KBM-7 (cell line): ENCODE measurements at regions not wholly inside any gene's neighbourhood (a gene's known extent, or its start where the extent isn't known, plus 50 kb on each side); places are given as distances from the start of the nearest gene placed in this dataset.

Source experiments
- DNase-seq: peaks from one replicate; pipeline ENCODE4 v3.0.0-alpha.2; 2015
- in situ Hi-C: fragments of 300-500 bp; cut with MboI; formaldehyde crosslinking; loops from 2 replicates; pipeline ENCODE4 v1.14.3; 2020; ENCODE audit warnings: low sequenced_read_pairs, low pct_unique_long_range_greater_than_20kb, mixed read lengths

DNA sequence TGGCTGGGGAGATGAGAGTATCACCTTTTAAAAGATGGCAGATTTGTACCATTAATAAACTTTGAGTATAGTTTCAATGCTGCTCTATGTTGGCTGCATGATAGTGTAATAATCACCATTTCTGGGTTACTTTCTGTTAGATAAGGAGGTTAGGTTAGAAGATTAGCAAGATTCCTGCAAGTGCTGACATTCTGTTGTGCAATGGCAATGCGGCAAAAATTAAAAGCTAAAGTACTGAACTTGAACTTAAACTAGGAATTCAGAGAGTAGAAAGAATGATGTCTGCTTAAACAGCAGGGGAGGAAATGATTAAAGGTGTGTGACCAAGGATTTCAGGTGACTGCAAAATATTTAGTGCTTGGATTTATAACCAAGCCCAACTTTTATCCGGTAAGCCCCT is 399.8 kb upstream of the MON1B start:
- in situ Hi-C loops, result no loop called here
- DNase-seq, result no peak

DNA sequence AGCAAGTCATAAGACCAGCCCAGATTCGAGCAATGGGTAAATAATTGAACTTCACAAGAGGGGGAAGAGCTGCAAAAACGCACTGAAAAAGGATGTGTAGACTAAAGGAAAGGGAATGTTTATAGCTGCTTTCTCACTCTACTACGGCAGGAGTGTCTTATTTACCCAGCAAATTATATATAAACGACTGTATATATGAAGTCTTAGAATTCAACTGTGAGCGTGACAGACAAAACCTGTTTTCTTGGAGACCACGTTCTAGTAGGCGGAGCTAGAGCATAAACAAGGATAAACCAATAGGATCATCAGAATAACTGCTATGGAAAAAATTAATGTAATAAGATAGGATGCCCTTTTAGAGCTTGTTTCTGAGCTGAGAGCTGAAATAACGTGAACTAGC is 394.6 kb upstream of the MON1B start:
- no peak for DNase-seq
- in situ Hi-C loops, result no loop called here

DNA sequence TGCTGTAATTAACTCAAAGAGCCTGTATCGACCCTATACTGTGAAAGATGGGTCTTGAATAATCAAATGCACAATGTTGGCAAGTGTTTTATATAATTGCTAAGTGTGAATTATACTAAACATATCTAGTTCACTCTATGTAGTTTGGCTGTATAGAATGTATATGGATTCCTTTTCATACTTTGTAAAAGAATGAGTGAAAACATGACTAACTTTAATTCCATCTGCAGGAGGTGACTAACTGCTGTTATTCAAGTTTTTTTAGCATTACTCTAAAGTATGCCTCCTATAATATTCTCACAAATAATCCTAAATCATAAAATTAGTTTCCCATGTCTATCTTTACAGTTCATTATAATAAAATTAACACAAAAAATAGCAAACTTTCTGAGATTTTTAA is 394.0 kb upstream of the MON1B start:
- in situ Hi-C loops, result no loop called here
- DNase-seq, result no peak

DNA sequence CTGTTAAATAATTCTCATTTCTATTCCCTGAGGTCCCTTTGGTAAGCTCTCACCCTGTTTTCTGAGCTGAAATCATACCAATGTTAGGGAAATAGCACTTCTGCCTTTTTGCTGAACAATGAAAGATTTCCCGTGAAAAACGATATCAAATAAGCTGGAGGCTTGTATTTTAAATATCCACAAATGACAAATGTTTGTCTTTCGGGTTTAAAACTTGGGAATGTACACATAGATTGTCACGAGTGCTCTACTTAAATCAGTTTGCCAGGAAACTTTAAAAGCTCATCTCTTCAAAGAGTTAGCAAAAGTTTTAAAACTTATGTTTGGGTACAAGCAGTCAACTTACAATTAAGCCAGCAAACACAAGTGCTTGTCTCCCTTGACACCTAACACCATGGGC is 393.5 kb upstream of the MON1B start:
- DNase-seq, result no peak
- in situ Hi-C loops, result no loop called here

DNA sequence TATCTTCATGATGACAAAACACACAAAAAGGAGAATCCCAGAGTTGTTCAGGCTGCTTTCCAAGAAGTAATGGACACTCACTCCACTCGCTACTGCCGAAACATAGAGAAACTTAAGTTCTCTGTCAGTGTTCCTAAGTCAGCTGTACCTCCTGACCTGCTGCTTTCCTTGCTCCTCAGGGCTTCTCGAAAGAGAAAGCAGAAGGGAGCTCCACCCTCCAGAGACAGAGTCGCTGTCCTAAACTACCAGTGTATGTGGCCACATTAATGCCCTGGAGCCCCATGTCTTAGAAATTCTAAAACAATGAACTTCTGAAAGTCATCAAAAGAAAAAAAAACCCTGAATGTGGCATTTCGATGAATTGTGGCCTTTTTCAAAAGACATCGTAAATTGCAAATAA is 390.8 kb upstream of the MON1B start:
- DNase-seq, result no peak
- in situ Hi-C loops, result no loop called here

DNA sequence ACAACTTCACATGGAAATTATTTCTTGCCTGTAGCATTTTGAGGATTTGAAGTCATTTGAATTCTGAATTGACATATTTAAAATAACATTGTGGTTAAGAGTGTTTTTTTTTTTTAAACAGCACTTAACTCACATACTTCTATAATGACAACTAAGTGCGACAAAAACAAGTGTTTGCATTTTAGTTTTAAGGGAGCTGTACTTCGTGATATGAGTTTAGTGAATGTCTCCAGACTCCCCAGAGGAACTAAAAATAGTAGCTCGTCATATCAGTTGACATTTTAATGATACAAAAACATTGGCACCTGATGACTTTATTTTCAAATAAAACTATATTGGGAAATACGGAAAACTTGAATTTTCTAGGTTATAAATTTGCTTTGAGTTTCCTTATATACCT is 389.6 kb upstream of the MON1B start:
- in situ Hi-C loops, result no loop called here
- DNase-seq, result no peak

DNA sequence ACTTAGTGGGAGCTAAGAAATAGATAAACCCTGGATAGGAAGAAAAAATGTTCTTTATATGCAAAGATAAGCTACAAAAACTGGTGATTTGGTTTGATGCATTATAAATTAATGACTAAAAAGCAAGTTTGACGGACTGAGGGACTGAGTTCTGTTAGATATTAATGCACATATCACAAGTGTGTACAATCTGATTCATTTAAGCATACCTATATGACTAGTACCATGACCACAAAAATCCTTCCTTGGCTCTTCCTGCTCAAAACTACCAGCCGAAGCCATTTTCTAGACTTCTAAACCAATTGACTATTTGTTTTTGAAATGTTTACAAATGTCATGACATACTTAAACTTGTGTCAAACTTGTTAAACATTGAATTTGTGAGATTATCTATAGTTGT is 374.5 kb upstream of the MON1B start:
- no peak for DNase-seq
- in situ Hi-C loops, result no loop called here

DNA sequence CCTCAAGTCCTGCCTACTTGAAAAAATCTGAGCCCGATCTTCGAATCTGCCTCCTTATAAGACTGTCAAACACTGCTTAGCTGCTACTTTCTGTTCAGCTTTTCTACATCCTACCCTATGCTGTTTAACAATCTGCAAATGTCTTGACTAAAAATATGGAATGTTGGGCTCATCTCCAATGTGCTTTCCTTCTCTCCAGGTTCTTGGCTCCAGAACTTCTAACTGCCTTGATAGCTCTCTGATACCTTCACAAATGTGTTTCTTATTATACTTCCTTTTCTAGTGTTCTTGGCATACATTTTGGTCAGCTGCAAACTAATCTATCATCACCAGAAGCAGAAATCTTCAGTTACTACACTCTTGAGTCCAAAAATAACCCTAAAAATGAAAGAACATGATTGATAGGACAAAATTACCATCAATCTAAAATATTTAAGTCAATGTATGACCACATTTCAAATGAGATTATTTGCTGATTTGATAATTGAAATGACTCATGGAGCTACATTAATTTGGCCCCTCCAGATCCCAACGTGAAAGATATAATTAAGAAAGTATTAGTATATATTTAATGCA is 372.3 kb upstream of the MON1B start:
- in situ Hi-C loops, result no loop called here
- no peak for DNase-seq

DNA sequence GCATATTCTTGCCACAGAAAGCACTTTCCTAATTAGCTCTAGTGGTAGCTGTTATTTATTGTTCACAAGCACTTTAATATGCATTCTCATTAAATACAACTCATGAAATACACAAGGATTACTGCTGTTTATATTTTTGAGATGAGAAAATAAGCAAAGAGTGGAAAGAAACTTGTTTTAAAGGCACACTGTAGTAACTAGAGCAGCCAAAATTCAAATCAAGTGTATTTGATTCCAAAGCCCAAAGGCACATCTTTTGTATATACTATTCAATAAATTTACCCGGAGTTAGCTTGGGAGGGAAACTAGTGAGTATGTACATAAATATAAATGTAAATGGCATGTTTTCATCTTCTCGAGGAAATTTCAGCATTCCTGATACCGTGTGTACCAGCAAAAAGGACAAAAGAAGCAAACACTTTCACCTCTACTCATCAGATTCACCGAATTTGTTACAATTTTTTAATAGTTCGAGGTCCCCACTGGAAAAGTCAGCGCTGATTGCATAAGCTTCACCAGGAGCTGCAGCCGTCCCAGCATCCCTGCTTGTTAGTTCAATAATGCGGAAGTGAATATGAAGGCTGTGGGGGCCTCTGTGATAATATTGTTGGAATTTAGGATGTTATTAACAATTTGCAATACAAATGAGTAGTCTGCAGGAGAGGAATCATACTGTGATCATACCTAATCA is 371.6 kb upstream of the MON1B start:
- in situ Hi-C loops, result no loop called here
- DNase-seq, result no peak

DNA sequence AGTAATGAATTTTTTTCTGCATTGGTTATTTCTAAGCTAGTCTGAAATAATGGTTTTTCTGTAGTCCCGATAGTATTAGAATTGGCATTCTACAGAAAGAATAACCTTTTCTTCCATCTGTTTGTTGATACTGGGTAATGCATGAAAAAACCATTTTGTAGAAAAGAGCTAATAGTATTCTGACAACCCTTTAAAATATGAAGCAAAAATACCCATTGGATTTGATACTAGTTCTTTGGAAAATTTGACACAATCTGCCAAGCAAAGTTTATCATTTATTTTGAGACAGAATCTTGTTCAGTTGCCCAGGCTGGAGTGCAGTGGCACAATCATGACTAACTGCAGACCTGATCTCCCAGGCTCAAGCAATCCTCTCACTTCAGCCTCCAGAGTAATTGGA is 366.8 kb upstream of the MON1B start:
- in situ Hi-C loops, result no loop called here
- no peak for DNase-seq

DNA sequence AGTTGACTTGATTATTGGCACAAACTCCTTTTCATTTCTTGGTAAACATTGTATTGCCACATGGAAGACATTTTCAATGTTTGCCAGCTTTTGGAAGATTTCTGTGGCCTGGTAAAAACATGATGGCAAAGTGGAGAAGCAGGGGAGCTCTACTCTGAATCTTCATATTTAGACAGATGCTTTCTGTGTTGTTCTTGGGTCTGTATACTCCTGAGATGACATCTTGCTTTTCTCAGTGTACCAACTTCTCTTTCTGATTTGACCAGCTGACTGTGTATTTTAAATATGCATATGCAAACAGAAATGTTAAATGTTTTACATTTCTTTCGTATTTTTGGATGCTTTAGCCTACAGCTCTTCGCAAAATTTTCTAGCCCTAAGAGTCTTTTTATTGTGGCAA is 366.2 kb upstream of the MON1B start:
- no peak for DNase-seq
- in situ Hi-C loops, result no loop called here

DNA sequence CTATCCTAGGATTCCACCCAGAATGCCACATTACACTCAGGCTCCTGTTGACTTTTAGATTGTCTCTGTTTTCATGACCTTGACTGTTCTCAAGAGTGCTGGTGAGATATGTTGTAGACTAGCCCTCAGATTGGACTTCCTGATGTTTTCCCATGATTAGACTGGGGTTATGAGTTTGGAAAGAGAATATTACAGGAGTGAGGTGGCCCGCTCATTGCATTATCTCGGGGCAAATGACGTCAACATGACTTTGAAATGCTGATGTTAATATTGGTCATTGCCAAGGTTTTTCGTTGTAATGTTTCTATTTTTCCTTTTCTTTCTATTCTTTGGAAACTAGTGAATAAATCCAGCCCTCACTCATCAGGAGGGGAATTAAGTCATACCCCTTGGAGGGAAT is 355.7 kb upstream of the MON1B start:
- in situ Hi-C loops, result no loop called here
- no peak for DNase-seq

DNA sequence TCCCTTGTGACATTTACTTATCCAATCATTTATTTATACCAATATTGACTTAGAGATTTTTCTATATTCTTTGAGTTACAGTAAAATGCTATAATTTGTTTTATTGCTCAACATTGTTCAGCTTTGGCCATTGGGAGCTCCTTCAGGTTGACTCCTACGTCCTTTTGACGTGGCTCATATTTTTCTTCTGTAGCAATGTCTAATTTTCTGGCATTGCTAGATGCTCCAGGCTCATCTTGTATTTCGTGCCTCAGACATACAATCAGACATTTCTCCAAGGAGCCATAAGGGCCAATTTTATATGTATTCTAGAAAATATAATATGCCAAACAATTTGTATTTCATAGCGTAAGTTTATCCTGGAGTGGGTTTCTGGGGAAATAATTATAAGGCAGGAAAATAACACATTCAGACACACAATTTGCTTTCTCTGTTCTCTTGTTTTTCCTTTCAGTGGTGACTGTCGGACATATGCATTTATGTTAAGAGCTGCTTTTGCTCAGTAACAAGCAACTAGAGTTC is 355.1 kb upstream of the MON1B start:
- no peak for DNase-seq
- in situ Hi-C loops, result no loop called here

DNA sequence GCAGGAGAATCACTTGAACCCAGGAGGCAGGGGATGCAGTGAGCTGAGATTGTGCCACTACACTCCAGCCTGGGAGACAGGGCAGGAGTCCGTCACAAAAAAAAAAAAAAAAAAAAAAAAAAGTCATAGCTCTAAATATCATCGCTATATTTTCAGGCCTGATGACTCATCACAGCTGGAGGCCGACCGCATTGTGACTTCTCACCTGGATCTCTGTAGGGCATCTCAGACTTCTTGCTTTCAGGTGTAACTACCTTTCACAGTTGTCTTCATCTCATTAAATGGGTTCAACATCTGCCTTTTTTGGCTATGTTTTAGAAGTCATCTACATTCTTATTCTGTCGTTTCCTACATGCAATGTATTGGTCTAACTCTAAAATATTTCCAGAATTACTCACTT is 353.1 kb upstream of the MON1B start:
- DNase-seq, result no peak
- in situ Hi-C loops, result no loop called here

DNA sequence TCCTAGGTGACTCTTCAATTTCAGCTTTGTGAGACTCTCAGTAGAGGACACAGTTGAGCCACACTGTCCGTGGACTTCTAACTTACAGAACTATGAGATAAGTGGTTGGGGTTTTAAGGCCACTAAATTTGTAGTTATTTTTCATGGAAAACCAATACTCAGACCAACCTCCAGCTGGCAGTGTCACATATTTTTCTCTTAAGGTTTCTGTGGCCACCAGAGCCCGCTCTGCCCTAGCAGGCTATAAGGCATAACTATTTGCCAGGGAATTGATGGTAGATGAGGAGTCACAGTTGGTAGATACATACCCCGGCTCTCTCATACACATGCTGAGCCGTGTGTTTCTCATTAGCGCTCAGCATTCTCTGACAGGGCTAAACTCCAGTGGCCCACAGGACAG is 336.8 kb upstream of the MON1B start:
- DNase-seq, result peak; percentile 0
- in situ Hi-C loops, result no loop called here

DNA sequence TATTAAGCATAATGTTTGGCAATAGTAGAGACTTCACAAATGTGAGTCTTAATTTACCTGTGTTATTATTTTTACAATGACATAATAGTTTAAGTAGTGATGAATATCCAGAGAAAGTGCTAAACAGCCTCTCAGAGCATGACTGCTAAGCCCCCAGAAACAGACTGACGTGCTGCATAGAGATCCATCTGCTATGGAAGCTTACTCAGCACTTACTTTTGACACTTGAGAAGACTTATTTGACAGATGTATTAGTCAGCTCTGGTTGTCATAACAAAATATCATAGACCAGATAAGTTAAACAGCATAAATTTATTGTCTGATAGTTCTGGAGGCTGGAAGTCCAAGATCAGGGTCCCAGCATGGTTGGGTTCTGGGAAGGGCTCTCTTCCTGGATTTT is 334.9 kb upstream of the MON1B start:
- in situ Hi-C loops, result no loop called here

DNA sequence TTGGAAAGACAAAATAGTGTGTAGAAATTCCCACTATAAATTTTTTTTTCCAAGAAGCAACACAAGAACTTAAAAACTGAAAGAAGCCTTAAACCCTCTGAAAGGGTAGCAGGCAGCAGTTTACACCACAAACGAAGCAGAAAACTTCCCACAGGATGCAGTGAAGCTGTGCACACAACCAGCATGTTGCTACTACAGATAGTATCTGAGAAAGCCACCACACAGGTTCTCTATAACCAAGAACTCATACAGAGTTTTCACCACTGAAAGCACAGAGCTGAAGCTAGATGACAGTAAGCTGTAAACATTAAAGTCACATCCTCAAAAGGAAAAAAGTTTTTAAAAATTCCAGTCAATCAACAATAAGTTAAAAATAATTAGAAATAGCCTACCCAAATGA is 333.6 kb upstream of the MON1B start:
- in situ Hi-C loops, result no loop called here
- DNase-seq, result no peak

More for the DNA sequence above, 334.9 kb upstream of the MON1B start:
- no peak for DNase-seq

DNA sequence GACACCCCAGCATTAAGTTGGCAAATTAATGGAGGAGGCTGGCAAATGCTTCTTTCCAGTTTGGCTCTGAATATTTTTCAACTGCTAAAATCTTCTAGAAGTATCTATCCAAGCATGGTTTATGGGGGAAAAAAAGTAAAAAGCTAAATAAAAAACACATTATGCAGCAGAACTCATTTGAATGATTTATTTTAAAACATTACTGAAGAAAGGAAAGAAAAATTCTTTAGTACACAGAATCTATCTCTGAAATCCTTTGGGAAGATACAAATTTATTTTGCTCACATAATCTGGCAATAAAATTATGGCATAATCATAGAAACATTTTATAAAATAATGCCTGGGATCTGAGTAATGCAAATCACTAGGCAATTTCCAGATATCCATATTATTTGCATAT is 328.1 kb upstream of the MON1B start:
- DNase-seq, result no peak
- in situ Hi-C loops, result no loop called here

DNA sequence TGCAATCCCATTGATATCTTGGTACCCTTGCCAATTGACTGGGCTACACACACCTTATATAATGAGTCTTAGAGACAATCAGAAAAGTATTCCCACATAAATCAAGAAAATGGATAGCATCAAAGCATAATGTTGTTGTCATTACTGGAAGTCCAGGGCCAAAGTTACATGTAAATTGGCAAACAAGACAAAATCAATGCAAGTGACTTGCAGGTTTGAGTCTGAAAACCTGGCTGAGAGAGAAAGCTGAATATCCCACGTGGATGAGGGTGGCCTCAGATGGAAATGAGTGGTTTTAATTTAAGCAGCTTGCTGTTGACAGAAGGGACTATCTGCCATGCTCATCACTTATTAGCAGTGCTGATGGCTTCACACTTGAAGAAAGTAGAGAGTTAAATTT is 324.0 kb upstream of the MON1B start:
- in situ Hi-C loops, result no loop called here

DNA sequence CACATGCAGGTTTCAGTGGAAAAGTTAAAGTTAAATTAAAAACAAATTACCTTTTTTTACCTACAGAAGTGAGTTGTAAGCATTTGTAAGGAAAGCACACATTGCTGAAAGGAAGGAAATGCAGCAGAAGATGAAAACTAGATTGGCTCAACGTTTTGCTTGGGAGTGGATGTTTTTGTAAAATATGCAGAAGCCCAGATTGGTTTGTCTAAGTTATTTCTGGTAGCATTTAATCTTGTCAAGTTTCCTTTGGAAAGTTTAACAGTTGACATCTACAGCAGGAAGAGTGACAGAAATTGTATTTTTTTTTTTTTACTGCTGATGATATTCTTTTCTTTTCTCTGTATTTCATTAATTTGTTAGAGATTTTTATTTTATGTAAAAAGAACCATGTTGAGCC is 315.1 kb upstream of the MON1B start:
- no peak for DNase-seq
- in situ Hi-C loops, result no loop called here

More for the DNA sequence above, 324.0 kb upstream of the MON1B start:
- no peak for DNase-seq

DNA sequence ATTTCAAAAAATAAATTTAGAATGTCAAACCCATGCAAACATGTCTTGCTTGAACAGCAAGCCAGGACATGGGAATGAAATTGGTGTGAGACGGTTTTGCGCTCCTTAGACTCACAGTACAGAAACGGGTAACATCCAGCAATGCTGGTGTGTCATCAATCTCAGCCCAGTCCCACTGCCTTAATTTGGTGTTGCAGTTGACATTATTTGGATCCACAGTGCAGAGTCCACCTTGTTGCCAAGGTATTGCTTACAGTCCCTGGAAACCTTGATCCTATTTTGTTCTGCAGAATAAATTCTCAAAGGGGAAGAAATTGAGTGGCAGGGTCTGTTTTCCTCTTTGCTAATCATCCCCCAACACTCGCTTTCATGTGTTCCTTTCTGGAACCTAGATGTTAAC is 311.6 kb upstream of the MON1B start:
- in situ Hi-C loops, result no loop called here
- DNase-seq, result no peak
